H9 (cell line): ENCODE measurements at regions not wholly inside any gene's neighbourhood (a gene's known extent, or its start where the extent isn't known, plus 50 kb on each side); places are given as distances from the start of the nearest gene placed in this dataset.

ENCODE experiments used
- DNase-seq: peaks from one replicate; pipeline ENCODE4 v3.0.0-alpha.2; 2017
- H2AFZ ChIP-seq: one replicate; pipeline ENCODE4 v1.6.1; 2013; ENCODE audit warnings: mild to moderate bottlenecking, low read length, control low read depth, moderate library complexity
- H2AK5ac ChIP-seq: 2 replicates; pipeline ENCODE4 v1.6.1; 2013; ENCODE audit warnings: low read length, control low read depth, mixed read lengths; ENCODE audit not compliant: insufficient read length
- H2BK120ac ChIP-seq: one replicate; pipeline ENCODE4 v1.6.1; 2013; ENCODE audit warnings: low read depth, mild to moderate bottlenecking, low read length, control low read depth, inconsistent platforms; ENCODE audit not compliant: poor library complexity, severe bottlenecking
- H2BK12ac ChIP-seq: 2 replicates; pipeline ENCODE4 v1.6.1; 2013; ENCODE audit warnings: low read length, control low read depth, mixed read lengths, low read depth; ENCODE audit not compliant: insufficient read length
- H2BK15ac ChIP-seq: 2 replicates; pipeline ENCODE4 v1.6.1; 2013; ENCODE audit warnings: low read depth, low read length, control low read depth
- H2BK20ac ChIP-seq: one replicate; pipeline ENCODE4 v1.6.1; 2013; ENCODE audit warnings: low read depth, mild to moderate bottlenecking, low read length, control low read depth, inconsistent platforms; ENCODE audit not compliant: poor library complexity, severe bottlenecking
- H2BK5ac ChIP-seq: 2 replicates; pipeline ENCODE4 v1.6.1; 2013; ENCODE audit warnings: low read length, control low read depth, mixed read lengths; ENCODE audit not compliant: insufficient read length
- H3K14ac ChIP-seq: 2 replicates; pipeline ENCODE4 v1.6.1; 2013; ENCODE audit warnings: low read length, control low read depth; ENCODE audit not compliant: insufficient read depth
- H3K18ac ChIP-seq: 2 replicates; pipeline ENCODE4 v1.6.1; 2013; ENCODE audit warnings: low read depth, mild to moderate bottlenecking, mixed read lengths, low read length, control low read depth; ENCODE audit not compliant: insufficient read length
- H3K23ac ChIP-seq: 2 replicates; pipeline ENCODE4 v1.6.1; 2013; ENCODE audit warnings: low read length, control low read depth, mixed read lengths, low read depth; ENCODE audit not compliant: insufficient read length
- H3K23me2 ChIP-seq: 2 replicates; pipeline ENCODE4 v1.6.1; 2013; ENCODE audit warnings: low read depth, mild to moderate bottlenecking, mixed read lengths, low read length, control low read depth; ENCODE audit not compliant: insufficient read length, poor library complexity, severe bottlenecking
- H3K27ac ChIP-seq: 2 replicates; pipeline ENCODE4 v1.5.1; 2013; ENCODE audit warnings: low read length, control low read depth, mixed read lengths, low read depth; ENCODE audit not compliant: insufficient read length
- H3K27me3 ChIP-seq: 2 replicates; pipeline ENCODE4 v1.6.1; 2013; ENCODE audit warnings: low read length, control low read depth, inconsistent platforms; ENCODE audit not compliant: insufficient read depth
- H3K4ac ChIP-seq: 2 replicates; pipeline ENCODE4 v1.6.1; 2013; ENCODE audit warnings: low read depth, mild to moderate bottlenecking, control low read depth, inconsistent platforms, low read length, moderate library complexity
- H3K4me1 ChIP-seq: 2 replicates; pipeline ENCODE4 v1.6.1; 2013; ENCODE audit warnings: low read length, control low read depth, inconsistent platforms; ENCODE audit not compliant: insufficient read depth
- H3K4me2 ChIP-seq: 2 replicates; pipeline ENCODE4 v1.6.1; 2013; ENCODE audit warnings: low read length, control low read depth, mixed read lengths; ENCODE audit not compliant: insufficient read length, insufficient read depth
- H3K56ac ChIP-seq: 2 replicates; pipeline ENCODE4 v1.6.1; 2013; ENCODE audit warnings: low read depth, mild to moderate bottlenecking, mixed read lengths, low read length, control low read depth; ENCODE audit not compliant: insufficient read length
- H3K79me1 ChIP-seq: 2 replicates; pipeline ENCODE4 v1.6.1; 2013; ENCODE audit warnings: low read depth, mild to moderate bottlenecking, moderate library complexity, low read length, control low read depth, inconsistent platforms; ENCODE audit not compliant: insufficient read depth, poor library complexity, severe bottlenecking
- H3K79me2 ChIP-seq: 2 replicates; pipeline ENCODE4 v1.6.1; 2013; ENCODE audit warnings: low read length, control low read depth, inconsistent platforms; ENCODE audit not compliant: insufficient read depth
- H3K9ac ChIP-seq: 2 replicates; pipeline ENCODE4 v1.6.1; 2013; ENCODE audit warnings: low read length, control low read depth, mixed read lengths; ENCODE audit not compliant: insufficient read length; ENCODE audit errors: extremely low read depth
- H3K9me3 ChIP-seq: one replicate; pipeline ENCODE4 v1.6.1; 2013; ENCODE audit warnings: low read depth, low read length, inconsistent platforms; ENCODE audit not compliant: control insufficient read depth
- H3T11ph ChIP-seq: one replicate; pipeline ENCODE4 v1.6.1; 2013; ENCODE audit warnings: mild to moderate bottlenecking, low read length, control low read depth, inconsistent platforms
- H4K20me1 ChIP-seq: one replicate; pipeline ENCODE4 v1.6.1; 2013; ENCODE audit not compliant: control insufficient read depth, insufficient read length, insufficient read depth
- H4K5ac ChIP-seq: 2 replicates; pipeline ENCODE4 v1.6.1; 2013; ENCODE audit warnings: low read depth, mild to moderate bottlenecking, mixed read lengths, low read length, control low read depth; ENCODE audit not compliant: insufficient read length
- H4K8ac ChIP-seq: replicated peaks from 2 replicates; pipeline ENCODE4 v1.6.1; 2013; ENCODE audit warnings: low read length, control low read depth, mixed read lengths, low read depth; ENCODE audit not compliant: insufficient read length
- H4K91ac ChIP-seq: 2 replicates; pipeline ENCODE4 v1.6.1; 2013; ENCODE audit warnings: low read depth, mild to moderate bottlenecking, moderate library complexity, mixed read lengths, low read length, control low read depth; ENCODE audit not compliant: insufficient read length
- H3K27ac Mint-ChIP-seq, 3 experiments: 2 replicates in 2 of 3; 3 replicates in 1 of 3; pipeline ENCODE4 v1.8.0; 2020 to 2021; ENCODE audit warnings: mixed read lengths in 3 of 3, mild to moderate bottlenecking in 1 of 3, moderate library complexity in 1 of 3
- H3K27me3 Mint-ChIP-seq: 2 replicates; pipeline ENCODE4 v1.8.0; 2021; ENCODE audit warnings: low read depth, mild to moderate bottlenecking, moderate library complexity, mixed read lengths
- H3K36me3 Mint-ChIP-seq, 3 experiments: 2 replicates in 2 of 3; 3 replicates in 1 of 3; pipeline ENCODE4 v1.8.0; 2020 to 2021; ENCODE audit warnings: low read depth in 3 of 3, mixed read lengths in 3 of 3; ENCODE audit not compliant: insufficient read depth in 1 of 3
- H3K4me1 Mint-ChIP-seq, 2 experiments: 2 replicates each; pipeline ENCODE4 v1.8.0; 2020; ENCODE audit warnings: mixed read lengths in 2 of 2
- H3K4me3 Mint-ChIP-seq, 2 experiments: 2 replicates in 1 of 2; 3 replicates in 1 of 2; pipeline ENCODE4 v1.8.0; 2020 to 2021; ENCODE audit warnings: mild to moderate bottlenecking in 2 of 2, mixed read lengths in 2 of 2, moderate library complexity in 1 of 2
- H3K9me3 Mint-ChIP-seq, 2 experiments: 2 replicates in 1 of 2; 3 replicates in 1 of 2; pipeline ENCODE4 v1.8.0; 2020; ENCODE audit warnings: mild to moderate bottlenecking in 2 of 2, mixed read lengths in 2 of 2, moderate library complexity in 1 of 2
- CTCF ChIP-seq: fragments of 200-600 bp; sonication (generic); conservative IDR thresholded peaks from 3 replicates; pipeline ENCODE4 v1.8.0; 2021; ENCODE audit warnings: antibody characterized with exemption, mild to moderate bottlenecking
- WGBS: extraction: QIAGEN DNeasy Blood & Tissue Kit; methylation state at CpG from one replicate; pipeline ENCODE4 v1.1.7; 2013; ENCODE audit warnings: missing lambda C conversion rate, low lambda C conversion rate, mixed read lengths; ENCODE audit not compliant: insufficient read length; ENCODE audit errors: extremely low coverage; 5-methylcytosine and 5-hydroxymethylcytosine counted together

GRCh38 chr20:39492223-39492797, 530.2 kb downstream of the DHX35 start:
- no peaks in the 10 kb centered on the region for H3K27me3 ChIP-seq
- no peak overlapping the region for H3K4me2 ChIP-seq
- H2BK120ac ChIP-seq = no peak overlapping the region
- H3K9me3 ChIP-seq = no peaks in the 10 kb centered on the region
- no peak overlapping the region for H4K91ac ChIP-seq
- H3K79me2 ChIP-seq = no peaks in the 10 kb centered on the region
- Mint-ChIP-seq H3K4me3 (no peak overlapping the region), H3K36me3 (no peaks in the 10 kb centered on the region; a peak in 1 of 7 replicates), H3K27ac (no peak overlapping the region), H3K4me1 (no peaks in the 10 kb centered on the region), H3K27me3 (no peaks in the 10 kb centered on the region; the same call in 1 of the 2 replicates), H3K9me3 (peaks cover 0 to 6% of the 10 kb centered on the region in 2 experiments; a peak in 2 of 5 replicates)
- H3K4ac ChIP-seq = no peak overlapping the region
- TF ChIP-seq CTCF = no peak
- H3K18ac ChIP-seq = no peak overlapping the region
- no peaks in the 10 kb centered on the region for H3K79me1 ChIP-seq
- H2BK5ac ChIP-seq = no peak overlapping the region
- no peaks in the 10 kb centered on the region for H3K23me2 ChIP-seq
- no peaks in the 10 kb centered on the region for H4K20me1 ChIP-seq
- no CpG with 5 or more reads among the region's 6 CpGs for WGBS
- no peak overlapping the region for H3K27ac ChIP-seq
- H3T11ph ChIP-seq = no peak overlapping the region
- no peak overlapping the region for H2BK20ac ChIP-seq
- H2AK5ac ChIP-seq = no peak overlapping the region
- no peaks in the 10 kb centered on the region for H3K4me1 ChIP-seq
- H3K9ac ChIP-seq = no peak overlapping the region
- H2BK15ac ChIP-seq = no peak overlapping the region
- H3K14ac ChIP-seq = no peak overlapping the region
- DNase-seq = no peak
- no peak overlapping the region for H4K5ac ChIP-seq
- no peak overlapping the region for H3K56ac ChIP-seq
- no peak overlapping the region for H3K23ac ChIP-seq
- no peak overlapping the region for H2AFZ ChIP-seq
- H4K8ac ChIP-seq = no peak overlapping the region
- no peak overlapping the region for H2BK12ac ChIP-seq
